Gastroesophageal sphincter (tissue), 3 donors: ENCODE measurements at regions not wholly inside any gene's neighbourhood (a gene's known extent, or its start where the extent isn't known, plus 50 kb on each side); places are given as distances from the start of the nearest gene placed in this dataset.

Experiments
- CTCF ChIP-seq, 4 experiments: fragments of 200-600 bp in 2 of 4; fragments of 450-650 bp in 2 of 4; sonication (generic) in 1 of 4; IDR thresholded peaks; one replicate each; pipeline ENCODE4 v1.5.1; 2017 to 2019; ENCODE audit warnings: antibody characterized with exemption in 4 of 4, mild to moderate bottlenecking in 2 of 4, moderate library complexity in 2 of 4
- POLR2A ChIP-seq, 2 donors: fragments of 450-650 bp; IDR thresholded peaks; one replicate each; pipeline ENCODE4 v1.6.1; 2017; ENCODE audit warnings: antibody characterized with exemption in 2 of 2, mild to moderate bottlenecking in 2 of 2, moderate library complexity in 1 of 2

GRCh38 chr4:29081234-29081955 is 1638.8 kb upstream of the PCDH7 start:
- TF ChIP-seq POLR2A (IDR thresholded peaks at IDR 0.05) (no peak), CTCF (IDR thresholded peaks at IDR 0.05) (no peak)
